ENCODE measurements at regions not wholly inside any gene's neighbourhood (a gene's known extent, or its start where the extent isn't known, plus 50 kb on each side); places are given as distances from the start of the nearest gene placed in this dataset.
A peak's percentile ranks its signal among the peaks of the same experiment; 100 is the strongest.
"Not testable (repeated sequence)": the region's sequence is repeated elsewhere in the genome, so short reads cannot be mapped to it uniquely, and the experiment has no call there.

GRCh38 chr4:114034189-114034588, 54.7 kb upstream of the ARSJ start:
- DNase-seq (ENCODE audit: low spot score): no peak

GRCh38 chr4:114036426-114036825, 57.0 kb upstream of the ARSJ start:
- peak; percentile 35 for DNase-seq (ENCODE audit: low spot score)

- no peak for DNase-seq (ENCODE audit: low spot score)
These were observed 57.4 kb upstream of the ARSJ start for GRCh38 chr4:114036864-114037263.

- DNase-seq (ENCODE audit: low spot score): no peak
These were observed 58.5 kb upstream of the ARSJ start for GRCh38 chr4:114037988-114038387.

GRCh38 chr4:114038762-114039387, 59.4 kb upstream of the ARSJ start:
- DNase-seq (ENCODE audit: low spot score): no peak

- DNase-seq (ENCODE audit: low spot score): peak; percentile 35
These were observed 61.1 kb upstream of the ARSJ start for GRCh38 chr4:114040319-114041116.

GRCh38 chr4:114041117-114041475, 61.6 kb upstream of the ARSJ start:
- no peak for DNase-seq (ENCODE audit: low spot score)

- DNase-seq (ENCODE audit: low spot score): peak; percentile 17
These were observed 63.7 kb upstream of the ARSJ start for GRCh38 chr4:114043116-114043515.

- not testable (repeated sequence) for DNase-seq (ENCODE audit: low spot score)
These were observed 64.9 kb upstream of the ARSJ start for GRCh38 chr4:114044351-114044750.

- DNase-seq (ENCODE audit: low spot score): no peak
These were observed 66.9 kb upstream of the ARSJ start for GRCh38 chr4:114046331-114046730.

GRCh38 chr4:114048154-114048553, 68.7 kb upstream of the ARSJ start:
- DNase-seq (ENCODE audit: low spot score): not testable (repeated sequence)

- no peak for DNase-seq (ENCODE audit: low spot score)
These were observed 72.8 kb upstream of the ARSJ start for GRCh38 chr4:114052227-114052626.

GRCh38 chr4:114056599-114056998, 77.2 kb upstream of the ARSJ start:
- DNase-seq (ENCODE audit: low spot score): no peak

- DNase-seq (ENCODE audit: low spot score): no peak
These were observed 78.3 kb upstream of the ARSJ start for GRCh38 chr4:114057746-114058145.

GRCh38 chr4:114062499-114062898, 83.1 kb upstream of the ARSJ start:
- DNase-seq (ENCODE audit: low spot score): no peak

GRCh38 chr4:114072781-114073180, 93.3 kb upstream of the ARSJ start:
- DNase-seq (ENCODE audit: low spot score): no peak

- DNase-seq (ENCODE audit: low spot score): peak; percentile 30
These were observed 97.6 kb upstream of the ARSJ start for GRCh38 chr4:114076899-114077570.

- DNase-seq (ENCODE audit: low spot score): peak; percentile 90
These were observed 98.2 kb upstream of the ARSJ start for GRCh38 chr4:114077610-114078009.

- no peak for DNase-seq (ENCODE audit: low spot score)
These were observed 99.2 kb upstream of the ARSJ start for GRCh38 chr4:114078636-114079035.

GRCh38 chr4:114081783-114082182, 102.3 kb upstream of the ARSJ start:
- no peak for DNase-seq (ENCODE audit: low spot score)

GRCh38 chr4:114082348-114082747, 102.9 kb upstream of the ARSJ start:
- DNase-seq (ENCODE audit: low spot score): no peak

- no peak for DNase-seq (ENCODE audit: low spot score)
These were observed 106.3 kb upstream of the ARSJ start for GRCh38 chr4:114085611-114086345.
